ENCODE measurements at regions not wholly inside any gene's neighbourhood (a gene's known extent, or its start where the extent isn't known, plus 50 kb on each side); places are given as distances from the start of the nearest gene placed in this dataset.

DNA sequence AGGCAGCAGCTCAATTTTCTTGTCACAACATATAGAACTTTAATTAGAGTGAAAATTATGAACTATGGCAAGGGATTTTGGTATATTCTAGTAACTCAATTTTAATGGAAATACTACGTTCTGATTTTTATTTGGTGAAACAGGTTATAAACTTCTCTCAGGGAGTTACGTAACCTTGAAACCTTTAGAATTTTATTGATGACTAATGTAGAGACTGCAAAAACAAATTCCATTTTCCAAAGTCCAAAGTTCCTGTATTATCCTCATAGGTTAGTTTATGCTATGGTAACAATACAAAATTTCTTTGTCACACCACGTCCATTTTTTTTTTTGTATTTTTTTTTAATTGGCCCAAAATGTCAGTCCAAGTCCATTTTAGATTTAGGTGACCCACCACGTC, 185.7 kb downstream of the KLF5 start:
- intact Hi-C loops (cut with micrococcal nuclease), result no loop called here
- no peak for DNase-seq
- Histone ChIP-seq H3K27ac (ENCODE audit: low read depth in 1 of 2, low read length in 2 of 2) (no peak overlapping the region), H3K9ac (ENCODE audit: insufficient read depth, low read length, poor library complexity, severe bottlenecking) (no peak overlapping the region), H3K4me2 (replicated peaks; ENCODE audit: extremely low read depth, low read length, poor library complexity, severe bottlenecking) (no peak overlapping the region), H3K36me3 (replicated peaks in 1 of 2; ENCODE audit: control insufficient read depth in 1 of 2, insufficient read depth in 2 of 2, low read length in 2 of 2) (no peaks in the 10 kb centered on the region), H3K4me3 (replicated peaks in 1 of 3; ENCODE audit: low read depth in 2 of 3, low read length in 3 of 3) (no peak overlapping the region), H3K27me3 (ENCODE audit: control insufficient read depth in 2 of 2, insufficient read depth in 2 of 2, low read length in 2 of 2) (no peaks in the 10 kb centered on the region), H3K4me1 (ENCODE audit: control insufficient read depth in 1 of 2, insufficient read depth in 2 of 2, low read length in 2 of 2) (peaks cover 0 to 6% of the 10 kb centered on the region in 2 donors), H4K20me1 (ENCODE audit: insufficient read depth, low read length) (no peaks in the 10 kb centered on the region), H3K9me3 (replicated peaks in 1 of 2; ENCODE audit: control insufficient read depth in 1 of 2, insufficient read depth in 1 of 2, low read length in 2 of 2) (no peaks in the 10 kb centered on the region), H2AFZ (ENCODE audit: insufficient read depth, low read depth, low read length, poor library complexity, severe bottlenecking) (no peak overlapping the region), H3K79me2 (ENCODE audit: insufficient read depth, low read length) (no peaks in the 10 kb centered on the region)
- peaks cover 9% of the 10 kb centered on the region for H3K4me1 Mint-ChIP-seq
- H3K27ac Mint-ChIP-seq, result no peak overlapping the region
- no peaks in the 10 kb centered on the region for H3K27me3 Mint-ChIP-seq (ENCODE audit: low read depth in 3 of 3)
- no CpG with 5 or more reads among the region's 4 CpGs for WGBS (ENCODE audit: insufficient coverage)
- H3K36me3 Mint-ChIP-seq, result no peaks in the 10 kb centered on the region
- H3K4me3 Mint-ChIP-seq, result no peak overlapping the region
- H3K9me3 Mint-ChIP-seq, result peaks cover 0 to 8% (median 4%) of the 10 kb centered on the region in 7 donors
- TF ChIP-seq, protein P1, sequence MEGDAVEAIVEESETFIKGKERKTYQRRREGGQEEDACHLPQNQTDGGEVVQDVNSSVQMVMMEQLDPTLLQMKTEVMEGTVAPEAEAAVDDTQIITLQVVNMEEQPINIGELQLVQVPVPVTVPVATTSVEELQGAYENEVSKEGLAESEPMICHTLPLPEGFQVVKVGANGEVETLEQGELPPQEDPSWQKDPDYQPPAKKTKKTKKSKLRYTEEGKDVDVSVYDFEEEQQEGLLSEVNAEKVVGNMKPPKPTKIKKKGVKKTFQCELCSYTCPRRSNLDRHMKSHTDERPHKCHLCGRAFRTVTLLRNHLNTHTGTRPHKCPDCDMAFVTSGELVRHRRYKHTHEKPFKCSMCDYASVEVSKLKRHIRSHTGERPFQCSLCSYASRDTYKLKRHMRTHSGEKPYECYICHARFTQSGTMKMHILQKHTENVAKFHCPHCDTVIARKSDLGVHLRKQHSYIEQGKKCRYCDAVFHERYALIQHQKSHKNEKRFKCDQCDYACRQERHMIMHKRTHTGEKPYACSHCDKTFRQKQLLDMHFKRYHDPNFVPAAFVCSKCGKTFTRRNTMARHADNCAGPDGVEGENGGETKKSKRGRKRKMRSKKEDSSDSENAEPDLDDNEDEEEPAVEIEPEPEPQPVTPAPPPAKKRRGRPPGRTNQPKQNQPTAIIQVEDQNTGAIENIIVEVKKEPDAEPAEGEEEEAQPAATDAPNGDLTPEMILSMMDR (IDR thresholded peaks at IDR 0.05), result no peak

DNA sequence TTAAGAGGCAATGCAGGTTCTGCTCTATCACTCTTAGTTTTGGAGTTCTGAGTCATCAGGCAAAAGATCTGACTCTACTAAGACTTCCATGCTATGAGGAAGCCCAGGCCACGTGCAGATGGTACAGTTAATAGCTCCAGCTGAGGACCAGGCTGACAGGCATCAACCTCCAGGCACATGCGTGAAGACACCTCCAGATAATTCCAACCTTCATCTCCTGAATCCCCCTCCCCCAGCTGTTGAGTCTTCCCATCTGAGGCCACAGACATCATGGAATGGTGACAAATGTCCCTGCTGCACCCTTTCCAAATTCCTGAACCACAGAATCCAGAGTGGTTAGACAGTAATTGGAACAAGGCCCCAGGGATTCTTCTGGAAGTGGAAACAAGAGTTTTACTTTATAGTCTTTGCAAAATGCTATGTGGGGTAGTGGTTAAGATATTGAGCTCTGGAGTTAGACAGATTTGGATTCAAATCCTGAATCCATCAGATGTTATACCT, 183.8 kb downstream of the KLF5 start:
- no peaks in the 10 kb centered on the region for H3K79me2 ChIP-seq (ENCODE audit: insufficient read depth, low read length)
- no peak overlapping the region for H3K9ac ChIP-seq (ENCODE audit: insufficient read depth, low read length, poor library complexity, severe bottlenecking)
- peaks cover 0 to 6% of the 10 kb centered on the region in 2 donors for H3K4me1 ChIP-seq (ENCODE audit: control insufficient read depth in 1 of 2, insufficient read depth in 2 of 2, low read length in 2 of 2)
- Mint-ChIP-seq H3K9me3 (peaks cover 0 to 8% (median 2%) of the 10 kb centered on the region in 7 donors), H3K4me3 (no peak overlapping the region), H3K4me1 (peaks cover 9% of the 10 kb centered on the region), H3K27ac (no peak overlapping the region), H3K27me3 (ENCODE audit: low read depth in 3 of 3) (peaks cover 0 to 2% (median 0%) of the 10 kb centered on the region in 3 donors), H3K36me3 (no peaks in the 10 kb centered on the region)
- no peaks in the 10 kb centered on the region for H4K20me1 ChIP-seq (ENCODE audit: insufficient read depth, low read length)
- H2AFZ ChIP-seq (ENCODE audit: insufficient read depth, low read depth, low read length, poor library complexity, severe bottlenecking), result no peak overlapping the region
- H3K27me3 ChIP-seq (ENCODE audit: control insufficient read depth in 2 of 2, insufficient read depth in 2 of 2, low read length in 2 of 2), result no peaks in the 10 kb centered on the region
- 94% methylated on average over 2 of the region's 2 CpGs for WGBS (ENCODE audit: insufficient coverage)
- no peak overlapping the region for H3K4me3 ChIP-seq (replicated peaks in 1 of 3; ENCODE audit: low read depth in 2 of 3, low read length in 3 of 3)
- intact Hi-C loops (cut with micrococcal nuclease), result no loop called here
- no peaks in the 10 kb centered on the region for H3K9me3 ChIP-seq (replicated peaks in 1 of 2; ENCODE audit: control insufficient read depth in 1 of 2, insufficient read depth in 1 of 2, low read length in 2 of 2)
- no peak overlapping the region for H3K27ac ChIP-seq (ENCODE audit: low read depth in 1 of 2, low read length in 2 of 2)
- no peak for DNase-seq
- no peaks in the 10 kb centered on the region for H3K36me3 ChIP-seq (replicated peaks in 1 of 2; ENCODE audit: control insufficient read depth in 1 of 2, insufficient read depth in 2 of 2, low read length in 2 of 2)
- no peak overlapping the region for H3K4me2 ChIP-seq (replicated peaks; ENCODE audit: extremely low read depth, low read length, poor library complexity, severe bottlenecking)
- TF ChIP-seq, protein P1 (IDR thresholded peaks at IDR 0.05), result no peak

Data from CD14-positive monocyte (primary cell).